ENCODE measurements at regions not wholly inside any gene's neighbourhood (a gene's known extent, or its start where the extent isn't known, plus 50 kb on each side); places are given as distances from the start of the nearest gene placed in this dataset.

DNA sequence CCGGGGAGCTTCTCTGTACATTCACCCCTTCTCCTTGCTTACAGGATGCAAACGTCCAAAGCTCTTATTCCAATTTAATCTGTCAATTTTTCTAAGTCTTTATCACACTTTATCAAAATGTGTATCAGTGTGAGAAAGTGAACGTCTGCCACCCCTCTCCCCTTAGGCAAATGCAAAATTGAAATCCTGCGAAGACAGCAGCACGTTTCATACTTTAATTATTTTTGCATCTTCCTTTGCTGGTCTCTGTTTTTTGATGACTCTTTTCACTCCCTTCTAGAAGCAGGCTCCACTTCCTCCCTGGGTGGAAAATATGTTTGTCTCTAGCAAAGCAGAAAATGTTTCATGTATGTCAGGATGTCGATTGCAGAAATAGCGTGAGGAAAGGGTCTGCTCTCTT is 576.5 kb upstream of the BRINP1 start:
- TF ChIP-seq, protein P1, sequence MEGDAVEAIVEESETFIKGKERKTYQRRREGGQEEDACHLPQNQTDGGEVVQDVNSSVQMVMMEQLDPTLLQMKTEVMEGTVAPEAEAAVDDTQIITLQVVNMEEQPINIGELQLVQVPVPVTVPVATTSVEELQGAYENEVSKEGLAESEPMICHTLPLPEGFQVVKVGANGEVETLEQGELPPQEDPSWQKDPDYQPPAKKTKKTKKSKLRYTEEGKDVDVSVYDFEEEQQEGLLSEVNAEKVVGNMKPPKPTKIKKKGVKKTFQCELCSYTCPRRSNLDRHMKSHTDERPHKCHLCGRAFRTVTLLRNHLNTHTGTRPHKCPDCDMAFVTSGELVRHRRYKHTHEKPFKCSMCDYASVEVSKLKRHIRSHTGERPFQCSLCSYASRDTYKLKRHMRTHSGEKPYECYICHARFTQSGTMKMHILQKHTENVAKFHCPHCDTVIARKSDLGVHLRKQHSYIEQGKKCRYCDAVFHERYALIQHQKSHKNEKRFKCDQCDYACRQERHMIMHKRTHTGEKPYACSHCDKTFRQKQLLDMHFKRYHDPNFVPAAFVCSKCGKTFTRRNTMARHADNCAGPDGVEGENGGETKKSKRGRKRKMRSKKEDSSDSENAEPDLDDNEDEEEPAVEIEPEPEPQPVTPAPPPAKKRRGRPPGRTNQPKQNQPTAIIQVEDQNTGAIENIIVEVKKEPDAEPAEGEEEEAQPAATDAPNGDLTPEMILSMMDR (IDR thresholded peaks at IDR 0.05; ENCODE audit: low read depth, low read length, missing input control): no peak
- TF ChIP-seq MAX (IDR thresholded peaks at IDR 0.05): no peak
- no peak for TF ChIP-seq TAF1 (conservative IDR thresholded peaks at IDR 0.05)
- TF ChIP-seq YY1 (IDR thresholded peaks at IDR 0.05): no peak
- no peak for TF ChIP-seq JUND (IDR thresholded peaks at IDR 0.05)
- TF ChIP-seq GABPA (IDR thresholded peaks at IDR 0.05 in 1 of 2, conservative IDR thresholded peaks at IDR 0.05 in 1 of 2): no peak
- TF ChIP-seq HNF4G (IDR thresholded peaks at IDR 0.05): no peak
- no peak for TF ChIP-seq RAD21 (IDR thresholded peaks at IDR 0.05)
- no peak for TF ChIP-seq EGR1 (IDR thresholded peaks at IDR 0.05; ENCODE audit: low read depth in 2 of 2)

All from liver (tissue), 3 donors.